ENCODE measurements at regions not wholly inside any gene's neighbourhood (a gene's known extent, or its start where the extent isn't known, plus 50 kb on each side); places are given as distances from the start of the nearest gene placed in this dataset.

GRCh38 chr14:36056845-36057244 is 119.7 kb downstream of the PTCSC3 start (continued):
- TF ChIP-seq, protein P1, sequence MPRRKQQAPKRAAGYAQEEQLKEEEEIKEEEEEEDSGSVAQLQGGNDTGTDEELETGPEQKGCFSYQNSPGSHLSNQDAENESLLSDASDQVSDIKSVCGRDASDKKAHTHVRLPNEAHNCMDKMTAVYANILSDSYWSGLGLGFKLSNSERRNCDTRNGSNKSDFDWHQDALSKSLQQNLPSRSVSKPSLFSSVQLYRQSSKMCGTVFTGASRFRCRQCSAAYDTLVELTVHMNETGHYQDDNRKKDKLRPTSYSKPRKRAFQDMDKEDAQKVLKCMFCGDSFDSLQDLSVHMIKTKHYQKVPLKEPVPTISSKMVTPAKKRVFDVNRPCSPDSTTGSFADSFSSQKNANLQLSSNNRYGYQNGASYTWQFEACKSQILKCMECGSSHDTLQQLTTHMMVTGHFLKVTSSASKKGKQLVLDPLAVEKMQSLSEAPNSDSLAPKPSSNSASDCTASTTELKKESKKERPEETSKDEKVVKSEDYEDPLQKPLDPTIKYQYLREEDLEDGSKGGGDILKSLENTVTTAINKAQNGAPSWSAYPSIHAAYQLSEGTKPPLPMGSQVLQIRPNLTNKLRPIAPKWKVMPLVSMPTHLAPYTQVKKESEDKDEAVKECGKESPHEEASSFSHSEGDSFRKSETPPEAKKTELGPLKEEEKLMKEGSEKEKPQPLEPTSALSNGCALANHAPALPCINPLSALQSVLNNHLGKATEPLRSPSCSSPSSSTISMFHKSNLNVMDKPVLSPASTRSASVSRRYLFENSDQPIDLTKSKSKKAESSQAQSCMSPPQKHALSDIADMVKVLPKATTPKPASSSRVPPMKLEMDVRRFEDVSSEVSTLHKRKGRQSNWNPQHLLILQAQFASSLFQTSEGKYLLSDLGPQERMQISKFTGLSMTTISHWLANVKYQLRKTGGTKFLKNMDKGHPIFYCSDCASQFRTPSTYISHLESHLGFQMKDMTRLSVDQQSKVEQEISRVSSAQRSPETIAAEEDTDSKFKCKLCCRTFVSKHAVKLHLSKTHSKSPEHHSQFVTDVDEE (CRISPR knock-in tag; IDR thresholded peaks at IDR 0.05) = no peak

- TF ChIP-seq GLIS3 (CRISPR knock-in tag; IDR thresholded peaks at IDR 0.05) = no peak
- no peak for TF ChIP-seq BACH2 (CRISPR knock-in tag; IDR thresholded peaks at IDR 0.05; ENCODE audit: borderline replicate concordance)
- TF ChIP-seq ZC3H10 (CRISPR knock-in tag; IDR thresholded peaks at IDR 0.05) = no peak
- TF ChIP-seq ISL1 (CRISPR knock-in tag; IDR thresholded peaks at IDR 0.05) = no peak
- no peak for TF ChIP-seq CSDC2 (CRISPR knock-in tag; IDR thresholded peaks at IDR 0.05)
- TF ChIP-seq TOX (CRISPR knock-in tag; IDR thresholded peaks at IDR 0.05; ENCODE audit: borderline replicate concordance) = no peak
These were observed 120.8 kb downstream of the PTCSC3 start for GRCh38 chr14:36055681-36056225.

DNA sequence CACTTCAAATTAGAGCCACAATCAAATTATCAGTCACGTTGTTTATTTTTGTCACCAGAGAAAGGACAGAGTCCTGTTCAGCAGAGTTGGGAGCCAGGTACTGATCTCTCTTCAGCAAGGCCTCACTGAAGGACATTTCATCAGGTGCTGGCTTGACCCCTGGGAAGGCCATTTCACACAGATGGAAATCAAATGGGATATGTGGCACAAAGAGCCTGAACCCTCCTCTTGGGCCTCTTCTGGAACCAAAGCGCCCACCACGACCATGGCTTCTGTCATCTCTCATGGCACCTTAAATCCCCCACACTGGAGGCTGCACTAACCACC is 121.5 kb downstream of the PTCSC3 start:
- no peak for ATAC-seq
- TF ChIP-seq RARB (CRISPR knock-in tag; IDR thresholded peaks at IDR 0.05) (no peak), ZFP30 (CRISPR knock-in tag; IDR thresholded peaks at IDR 0.05) (no peak), TCF4 (CRISPR knock-in tag; IDR thresholded peaks at IDR 0.05; ENCODE audit: borderline replicate concordance) (no peak), OSR1 (CRISPR knock-in tag; IDR thresholded peaks at IDR 0.05) (no peak), PPARA (CRISPR knock-in tag; IDR thresholded peaks at IDR 0.05; ENCODE audit: borderline replicate concordance) (no peak), BACH2 (CRISPR knock-in tag; IDR thresholded peaks at IDR 0.05; ENCODE audit: borderline replicate concordance) (no peak), ESRRG (CRISPR knock-in tag; IDR thresholded peaks at IDR 0.05) (no peak), ZFP3 (CRISPR knock-in tag; IDR thresholded peaks at IDR 0.05) (no peak), ZNF70 (CRISPR knock-in tag; IDR thresholded peaks at IDR 0.05) (no peak)
- TF ChIP-seq, protein P2, sequence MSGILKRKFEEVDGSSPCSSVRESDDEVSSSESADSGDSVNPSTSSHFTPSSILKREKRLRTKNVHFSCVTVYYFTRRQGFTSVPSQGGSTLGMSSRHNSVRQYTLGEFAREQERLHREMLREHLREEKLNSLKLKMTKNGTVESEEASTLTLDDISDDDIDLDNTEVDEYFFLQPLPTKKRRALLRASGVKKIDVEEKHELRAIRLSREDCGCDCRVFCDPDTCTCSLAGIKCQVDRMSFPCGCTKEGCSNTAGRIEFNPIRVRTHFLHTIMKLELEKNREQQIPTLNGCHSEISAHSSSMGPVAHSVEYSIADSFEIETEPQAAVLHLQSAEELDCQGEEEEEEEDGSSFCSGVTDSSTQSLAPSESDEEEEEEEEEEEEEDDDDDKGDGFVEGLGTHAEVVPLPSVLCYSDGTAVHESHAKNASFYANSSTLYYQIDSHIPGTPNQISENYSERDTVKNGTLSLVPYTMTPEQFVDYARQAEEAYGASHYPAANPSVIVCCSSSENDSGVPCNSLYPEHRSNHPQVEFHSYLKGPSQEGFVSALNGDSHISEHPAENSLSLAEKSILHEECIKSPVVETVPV (CRISPR knock-in tag; IDR thresholded peaks at IDR 0.05) = no peak

More at GRCh38 chr14:36055681-36056225, 120.8 kb downstream of the PTCSC3 start:
- ATAC-seq = no peak

DNA sequence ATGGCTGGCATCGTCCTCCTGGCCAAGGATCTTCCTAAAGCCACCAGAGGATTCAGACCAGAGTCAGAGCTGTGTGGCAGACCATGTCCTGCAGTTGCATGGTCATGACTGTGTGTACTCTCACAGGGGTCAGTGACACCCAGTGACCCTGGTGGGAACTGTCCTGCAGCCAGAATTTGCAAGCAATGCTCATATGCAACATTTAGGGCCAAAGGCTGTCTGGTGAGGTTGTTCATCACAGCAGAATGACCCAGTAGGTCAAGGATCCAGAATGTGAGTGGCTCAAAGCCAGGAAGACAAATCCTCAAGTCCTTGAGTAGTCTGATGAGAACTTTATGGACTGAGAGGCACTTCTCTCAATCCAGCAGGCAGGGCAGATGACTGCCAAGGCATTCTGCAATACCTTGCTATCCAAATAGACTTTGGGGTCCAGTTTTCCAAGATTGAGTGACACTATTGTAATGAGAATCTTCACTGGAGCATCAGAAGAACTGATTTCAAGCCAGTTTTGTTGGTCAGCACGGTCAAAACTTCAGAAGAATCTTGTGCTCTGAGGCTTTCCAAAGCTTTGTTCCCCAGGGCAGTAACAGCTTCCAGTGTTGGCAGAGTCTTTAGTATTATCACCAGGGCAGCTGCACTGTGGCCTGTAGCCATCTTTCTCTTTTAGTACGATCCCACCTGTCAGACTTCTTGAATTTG is 122.0 kb downstream of the PTCSC3 start:
- TF ChIP-seq ZNF565 (CRISPR knock-in tag; conservative IDR thresholded peaks at IDR 0.05; ENCODE audit: low read depth) (no peak), ZC3H10 (CRISPR knock-in tag; IDR thresholded peaks at IDR 0.05) (no peak), OSR1 (CRISPR knock-in tag; IDR thresholded peaks at IDR 0.05) (no peak), ZFP3 (CRISPR knock-in tag; IDR thresholded peaks at IDR 0.05) (no peak), BACH2 (CRISPR knock-in tag; IDR thresholded peaks at IDR 0.05; ENCODE audit: borderline replicate concordance) (no peak), CSDC2 (CRISPR knock-in tag; IDR thresholded peaks at IDR 0.05) (no peak), ESRRG (CRISPR knock-in tag; IDR thresholded peaks at IDR 0.05) (no peak), RARB (CRISPR knock-in tag; IDR thresholded peaks at IDR 0.05) (no peak), ZNF70 (CRISPR knock-in tag; IDR thresholded peaks at IDR 0.05) (no peak), TOX (CRISPR knock-in tag; IDR thresholded peaks at IDR 0.05; ENCODE audit: borderline replicate concordance) (no peak), TCF4 (CRISPR knock-in tag; IDR thresholded peaks at IDR 0.05; ENCODE audit: borderline replicate concordance) (no peak), ARNTL (CRISPR knock-in tag; IDR thresholded peaks at IDR 0.05; ENCODE audit: borderline replicate concordance, low read depth) (no peak)
- TF ChIP-seq, protein P2 (CRISPR knock-in tag; IDR thresholded peaks at IDR 0.05) = no peak
- TF ChIP-seq, protein P3, sequence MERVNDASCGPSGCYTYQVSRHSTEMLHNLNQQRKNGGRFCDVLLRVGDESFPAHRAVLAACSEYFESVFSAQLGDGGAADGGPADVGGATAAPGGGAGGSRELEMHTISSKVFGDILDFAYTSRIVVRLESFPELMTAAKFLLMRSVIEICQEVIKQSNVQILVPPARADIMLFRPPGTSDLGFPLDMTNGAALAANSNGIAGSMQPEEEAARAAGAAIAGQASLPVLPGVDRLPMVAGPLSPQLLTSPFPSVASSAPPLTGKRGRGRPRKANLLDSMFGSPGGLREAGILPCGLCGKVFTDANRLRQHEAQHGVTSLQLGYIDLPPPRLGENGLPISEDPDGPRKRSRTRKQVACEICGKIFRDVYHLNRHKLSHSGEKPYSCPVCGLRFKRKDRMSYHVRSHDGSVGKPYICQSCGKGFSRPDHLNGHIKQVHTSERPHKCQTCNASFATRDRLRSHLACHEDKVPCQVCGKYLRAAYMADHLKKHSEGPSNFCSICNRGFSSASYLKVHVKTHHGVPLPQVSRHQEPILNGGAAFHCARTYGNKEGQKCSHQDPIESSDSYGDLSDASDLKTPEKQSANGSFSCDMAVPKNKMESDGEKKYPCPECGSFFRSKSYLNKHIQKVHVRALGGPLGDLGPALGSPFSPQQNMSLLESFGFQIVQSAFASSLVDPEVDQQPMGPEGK (CRISPR knock-in tag; IDR thresholded peaks at IDR 0.05; ENCODE audit: borderline replicate concordance) = no peak
- ATAC-seq = no peak
